Head of caudate nucleus (tissue), 42 donors: ENCODE measurements at regions not wholly inside any gene's neighbourhood (a gene's known extent, or its start where the extent isn't known, plus 50 kb on each side); places are given as distances from the start of the nearest gene placed in this dataset.
A peak's percentile ranks its signal among the peaks of the same experiment; 100 is the strongest.

ENCODE experiments used
- DNase-seq, 42 donors: peaks; one replicate each; pipeline versions ENCODE4 v3.0.0 to v3.0.0-alpha.2; 2020 to 2021; ENCODE audit warnings: mixed read lengths in 7 of 42
- intact Hi-C: fragments of 100-400 bp; cut with DNase I; formaldehyde crosslinking; loops from one replicate; pipeline ENCODE4 v1.15.0; 2022

DNA sequence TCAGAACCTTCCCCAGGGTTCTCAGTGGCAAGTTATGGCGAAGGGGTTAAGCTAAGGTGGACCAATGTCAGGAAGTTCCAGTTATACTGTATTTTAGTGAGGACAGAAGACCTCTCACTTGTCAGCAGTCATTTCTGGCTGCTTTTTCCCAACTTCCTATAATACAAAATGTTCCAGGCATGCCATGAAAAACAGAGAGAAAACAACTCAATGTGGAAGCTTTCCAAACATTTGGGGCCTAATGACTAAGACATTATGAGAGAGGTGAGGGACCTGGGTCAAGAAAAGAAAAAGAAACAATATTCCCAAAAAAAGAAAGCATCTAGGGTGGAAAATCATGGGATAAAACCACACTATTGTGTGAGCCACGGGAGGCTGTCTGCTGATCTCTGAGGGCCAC lies 99.9 kb upstream of the MAP3K4 start:
- intact Hi-C loops, result no loop called here
- DNase-seq, result no peak

- intact Hi-C loops, result no loop called here
Measured at GRCh38 chr6:160895562-160895961, 96.0 kb upstream of the MAP3K4 start.

GRCh38 chr6:160899671-160900430 lies 91.7 kb upstream of the MAP3K4 start:
- intact Hi-C loops, result no loop called here
- DNase-seq, result no peak

More at GRCh38 chr6:160895562-160895961, 96.0 kb upstream of the MAP3K4 start:
- no peak for DNase-seq

DNA sequence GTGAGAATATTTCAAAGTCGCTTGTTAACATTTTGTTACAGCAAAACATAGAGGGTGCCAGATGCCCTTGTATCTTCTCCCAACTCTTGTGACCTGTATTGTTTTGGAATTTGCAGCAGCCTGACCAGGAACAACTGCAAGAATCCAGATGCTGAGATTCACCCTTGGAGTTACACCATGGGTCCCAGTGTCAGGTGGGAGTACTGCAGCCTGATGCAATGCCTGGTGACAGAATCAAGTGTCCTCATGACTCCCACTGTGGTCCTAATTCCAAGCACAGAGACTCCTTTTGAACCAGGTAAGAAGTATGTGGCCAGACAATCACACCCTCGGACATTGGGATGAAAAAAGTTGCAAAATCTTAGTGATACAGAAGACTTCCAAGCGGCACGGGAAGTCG lies 79.6 kb upstream of the MAP3K4 start:
- no peak for DNase-seq
- intact Hi-C loops, result no loop called here

GRCh38 chr6:160912411-160912810 lies 79.2 kb upstream of the MAP3K4 start:
- no peak for DNase-seq
- intact Hi-C loops, result no loop called here

DNA sequence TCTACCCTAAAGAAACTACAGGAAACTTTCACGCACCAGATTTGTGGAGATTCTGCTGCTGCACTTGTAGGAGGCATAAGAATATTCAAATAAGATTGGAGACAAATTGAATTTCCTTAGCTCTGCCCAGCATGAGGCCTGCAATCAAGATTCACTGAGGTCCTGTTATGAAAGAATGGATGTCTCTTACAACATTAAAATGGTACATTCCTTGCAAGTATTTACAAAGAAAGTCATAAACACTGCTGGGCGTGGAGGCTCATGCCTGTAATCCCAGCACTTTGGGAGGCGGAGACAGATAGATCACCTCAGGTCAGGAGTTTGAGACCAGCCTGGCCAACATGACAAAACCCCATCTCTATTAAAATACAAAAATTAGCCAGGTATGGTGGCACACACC lies 74.0 kb upstream of the MAP3K4 start:
- intact Hi-C loops, result no loop called here
- no peak for DNase-seq

GRCh38 chr6:160919723-160920440 lies 71.7 kb upstream of the MAP3K4 start:
- intact Hi-C loops, result no loop called here
- DNase-seq, result no peak

DNA sequence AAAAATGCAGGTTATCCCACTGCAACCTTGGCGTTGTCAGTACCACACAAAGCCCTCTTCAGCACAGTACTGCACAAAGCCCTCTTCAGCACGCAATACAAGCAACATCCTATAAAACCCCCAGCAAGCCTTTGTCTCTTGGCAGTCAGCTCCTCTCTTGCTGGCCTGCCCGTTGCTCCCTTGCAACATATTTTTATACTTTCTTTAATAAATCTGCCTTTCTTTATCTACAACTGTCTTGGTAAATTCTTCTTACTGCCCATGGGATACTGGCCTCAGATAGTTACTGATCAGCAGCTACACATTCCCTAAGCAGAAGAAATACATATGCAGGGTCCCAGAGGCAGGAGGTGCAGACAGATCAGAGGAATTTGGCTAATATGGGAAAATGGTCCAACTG lies 70.5 kb upstream of the MAP3K4 start:
- DNase-seq, result no peak
- intact Hi-C loops, result no loop called here

GRCh38 chr6:160926281-160927276 lies 65.0 kb upstream of the MAP3K4 start:
- intact Hi-C loops, result no loop called here
- DNase-seq, result no peak

DNA sequence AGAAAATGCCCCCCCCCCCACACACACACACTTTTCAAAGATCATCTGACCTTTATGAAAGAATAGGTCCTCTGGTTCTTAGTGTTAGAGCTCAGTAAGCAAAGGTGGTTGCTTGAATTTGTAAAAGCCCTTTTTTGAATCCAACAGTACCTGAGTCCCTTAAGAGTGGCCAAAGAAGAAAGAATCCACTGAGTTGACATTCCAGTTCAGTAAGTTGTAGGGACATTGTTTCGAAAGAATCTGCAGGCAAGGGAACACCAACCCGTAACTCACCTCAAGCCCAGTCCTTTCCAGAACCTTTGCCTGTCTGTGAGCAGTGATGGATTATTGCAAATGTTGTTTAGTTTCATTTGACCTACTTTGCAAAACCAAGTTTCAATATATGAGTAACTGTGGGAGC lies 64.2 kb upstream of the MAP3K4 start:
- intact Hi-C loops, result no loop called here
- no peak for DNase-seq

- DNase-seq, result no peak
- intact Hi-C loops, result no loop called here
Measured at GRCh38 chr6:160929361-160929760, 62.2 kb upstream of the MAP3K4 start.

- intact Hi-C loops, result loop anchor here (5.0 kb wide), 2 partner anchors 62 to 437 kb away; partner anchors contain the start of gene MAP3K4
Measured at GRCh38 chr6:160929831-160930230, 61.7 kb upstream of the MAP3K4 start.

DNA sequence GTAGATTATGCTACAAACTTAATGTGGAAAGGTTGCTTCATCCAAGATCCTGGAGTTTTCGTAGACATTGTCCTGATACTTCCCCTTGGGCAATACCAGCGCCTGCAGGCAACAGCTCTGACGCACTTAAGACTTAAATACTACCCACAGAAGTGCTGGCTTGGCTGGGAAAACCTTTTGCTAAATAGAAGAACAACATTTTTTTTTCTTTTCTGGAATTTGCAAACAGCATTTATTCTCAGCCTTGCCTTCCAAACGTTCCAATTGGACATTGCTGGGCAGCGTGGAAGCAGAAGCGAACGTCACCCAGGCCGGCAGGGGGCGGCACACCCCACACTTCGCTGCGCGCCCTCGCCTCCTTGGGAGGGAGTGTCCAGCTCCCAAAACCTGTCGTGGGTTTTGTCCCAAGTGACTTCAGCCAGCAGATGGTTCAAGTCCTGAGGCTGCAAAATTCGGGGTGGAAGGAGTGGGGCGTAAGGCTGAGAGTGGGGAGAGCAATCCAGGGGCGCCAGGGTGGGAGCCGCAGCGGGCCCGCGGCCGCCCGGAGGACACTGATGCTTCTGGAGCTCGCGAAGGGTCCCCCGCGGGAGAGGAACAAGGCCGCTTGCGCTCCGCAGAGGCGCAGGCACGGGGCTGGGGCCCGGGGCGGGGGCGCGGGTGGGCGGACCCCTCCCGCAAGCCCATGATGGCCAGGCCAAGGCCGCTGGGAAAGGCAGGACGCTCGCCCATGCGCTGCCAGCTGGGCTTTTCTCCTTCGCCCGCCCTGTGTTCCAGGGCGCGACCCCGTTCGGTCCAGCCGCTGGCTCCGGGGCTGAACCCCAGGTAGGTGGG lies 60.8 kb upstream of the MAP3K4 start:
- intact Hi-C loops, result loop anchor here (5.0 kb wide), 2 partner anchors 62 to 437 kb away; partner anchors contain the start of gene MAP3K4

More at GRCh38 chr6:160929831-160930230, 61.7 kb upstream of the MAP3K4 start:
- no peak for DNase-seq

DNA sequence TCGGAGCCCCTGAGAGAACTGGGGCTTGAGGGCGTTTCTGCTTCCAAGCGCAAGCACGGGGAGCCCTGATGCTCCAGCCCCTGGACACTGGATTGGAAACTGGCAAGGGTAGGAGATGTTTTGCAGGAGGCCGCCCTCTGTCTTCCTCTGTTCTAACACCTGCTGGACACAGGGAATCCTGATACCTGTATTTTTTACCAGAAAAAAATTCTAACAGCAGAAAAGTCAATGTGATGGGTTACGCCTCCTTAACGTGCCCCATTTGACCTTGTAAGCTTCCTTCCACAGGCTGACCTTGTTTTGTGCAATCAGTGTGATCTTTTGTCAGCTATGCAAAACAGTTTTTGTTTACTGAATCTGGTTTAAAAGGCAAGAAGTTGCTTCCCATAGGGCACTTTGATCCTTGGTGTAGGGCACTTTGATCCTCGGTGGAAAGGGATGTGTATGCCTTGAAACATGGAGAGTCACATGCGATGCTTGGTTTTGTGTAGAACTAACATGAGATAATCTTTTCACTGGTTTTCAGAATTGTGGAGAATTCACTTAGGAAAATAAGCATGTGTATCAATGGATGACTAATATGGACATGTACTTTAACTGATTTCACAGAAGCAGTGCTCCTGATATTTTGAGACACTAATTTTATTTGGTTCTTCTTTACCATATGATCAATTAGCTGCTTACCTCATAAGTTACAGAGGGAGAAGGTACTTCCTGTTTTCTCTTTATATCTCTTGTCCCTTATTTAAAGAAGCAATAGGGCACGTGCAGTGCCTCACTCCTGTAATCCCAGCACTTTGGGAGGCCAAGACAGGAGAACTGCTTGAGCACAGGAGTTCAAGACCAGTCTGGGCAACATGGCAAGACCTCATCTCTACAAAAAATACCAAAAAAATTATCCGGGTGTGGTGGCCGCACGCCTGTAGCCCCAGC lies 59.9 kb upstream of the MAP3K4 start:
- intact Hi-C loops, result loop anchor here (5.0 kb wide), 2 partner anchors 61 to 436 kb away; partner anchors contain the start of gene MAP3K4
- peak in 1 of 42 donors; percentile 6 for DNase-seq

More for the DNA sequence above, 60.8 kb upstream of the MAP3K4 start:
- DNase-seq, result peak; percentile 55 to 91 (median 84)

DNA sequence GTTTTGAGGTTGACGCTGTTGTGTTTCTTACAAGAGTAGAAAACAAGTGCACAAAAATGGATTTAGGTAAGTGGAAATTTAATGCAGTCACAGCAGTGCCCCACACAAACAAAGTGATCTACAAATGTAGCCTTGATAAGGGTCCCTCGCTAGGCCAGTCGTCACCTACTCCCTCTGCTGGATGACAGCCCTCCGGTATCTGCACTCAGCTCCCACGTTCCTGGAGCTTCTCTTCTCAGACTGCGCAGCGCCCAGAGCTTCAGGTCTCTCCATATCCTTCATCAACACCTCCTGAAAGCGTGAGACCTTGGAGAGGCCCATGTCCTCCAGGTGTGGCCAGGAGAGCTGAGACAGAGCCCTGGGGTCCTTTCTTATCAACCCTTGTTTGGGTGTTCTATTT lies 58.3 kb upstream of the MAP3K4 start:
- DNase-seq, result no peak
- intact Hi-C loops, result loop anchor here (5.0 kb wide), 2 partner anchors 59 to 434 kb away; partner anchors contain the start of gene MAP3K4

GRCh38 chr6:160934157-160934556 lies 57.4 kb upstream of the MAP3K4 start:
- intact Hi-C loops, result loop anchor here (5.0 kb wide), 2 partner anchors 58 to 433 kb away; partner anchors contain the start of gene MAP3K4
- DNase-seq, result no peak

GRCh38 chr6:160940197-160940596 lies 51.4 kb upstream of the MAP3K4 start:
- intact Hi-C loops, result no loop called here
- no peak for DNase-seq
